Lower leg skin (tissue), 3 donors: ENCODE measurements at regions not wholly inside any gene's neighbourhood (a gene's known extent, or its start where the extent isn't known, plus 50 kb on each side); places are given as distances from the start of the nearest gene placed in this dataset.

Experiments
- CTCF ChIP-seq, 3 donors: fragments of 450-650 bp; IDR thresholded peaks; one replicate each; pipeline ENCODE4 v1.5.1; 2016; ENCODE audit warnings: antibody characterized with exemption in 3 of 3, mild to moderate bottlenecking in 3 of 3, moderate library complexity in 2 of 3
- POLR2A ChIP-seq, 2 donors: fragments of 450-650 bp; IDR thresholded peaks; one replicate each; pipeline ENCODE4 v1.6.1; 2016 to 2017; ENCODE audit warnings: antibody characterized with exemption in 2 of 2, mild to moderate bottlenecking in 1 of 2, moderate library complexity in 1 of 2

- no peak for TF ChIP-seq POLR2A (IDR thresholded peaks at IDR 0.05)
- no peak for TF ChIP-seq CTCF (IDR thresholded peaks at IDR 0.05)
Observed at GRCh38 chr5:17120209-17120608, 97.2 kb upstream of the BASP1 start.
